Fibroblast of villous mesenchyme (primary cell): ENCODE measurements at regions not wholly inside any gene's neighbourhood (a gene's known extent, or its start where the extent isn't known, plus 50 kb on each side); places are given as distances from the start of the nearest gene placed in this dataset.
A peak's percentile ranks its signal among the peaks of the same experiment; 100 is the strongest.

Experiments used
- DNase-seq: peaks from one replicate; pipeline ENCODE4 v3.0.0-alpha.2; 2010; ENCODE audit warnings: low read depth
- H3K4me3 ChIP-seq: 2 replicates; pipeline ENCODE4 v1.5.1; 2011; ENCODE audit warnings: low read depth, mild to moderate bottlenecking, low read length
- TF ChIP-seq, protein P1 (sequence below): IDR thresholded peaks from 2 replicates; pipeline ENCODE4 v1.5.1; 2012; ENCODE audit warnings: low read depth, mild to moderate bottlenecking, low read length; ENCODE audit not compliant: insufficient read depth

DNA sequence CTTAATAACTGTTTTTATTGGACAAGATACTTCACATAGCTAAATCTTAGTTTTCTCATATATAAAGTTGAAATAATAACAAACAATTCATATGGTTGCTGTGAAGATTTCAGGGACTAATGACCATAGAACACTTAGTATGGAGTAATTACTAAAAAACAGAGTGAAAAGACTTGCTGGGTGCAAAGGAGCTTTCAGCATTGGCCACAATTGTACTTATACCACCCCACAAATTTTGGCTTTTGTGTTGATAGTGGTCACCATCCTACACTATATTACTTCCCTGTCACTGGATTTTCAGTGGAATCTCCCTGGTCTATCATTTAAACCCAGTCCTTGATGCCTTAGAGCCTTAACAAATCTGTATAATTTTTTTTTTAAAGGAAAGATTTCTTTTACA is 398.6 kb upstream of the EPHA7 start:
- no peak overlapping the region for H3K4me3 ChIP-seq
- no peak for DNase-seq
- TF ChIP-seq, protein P1, sequence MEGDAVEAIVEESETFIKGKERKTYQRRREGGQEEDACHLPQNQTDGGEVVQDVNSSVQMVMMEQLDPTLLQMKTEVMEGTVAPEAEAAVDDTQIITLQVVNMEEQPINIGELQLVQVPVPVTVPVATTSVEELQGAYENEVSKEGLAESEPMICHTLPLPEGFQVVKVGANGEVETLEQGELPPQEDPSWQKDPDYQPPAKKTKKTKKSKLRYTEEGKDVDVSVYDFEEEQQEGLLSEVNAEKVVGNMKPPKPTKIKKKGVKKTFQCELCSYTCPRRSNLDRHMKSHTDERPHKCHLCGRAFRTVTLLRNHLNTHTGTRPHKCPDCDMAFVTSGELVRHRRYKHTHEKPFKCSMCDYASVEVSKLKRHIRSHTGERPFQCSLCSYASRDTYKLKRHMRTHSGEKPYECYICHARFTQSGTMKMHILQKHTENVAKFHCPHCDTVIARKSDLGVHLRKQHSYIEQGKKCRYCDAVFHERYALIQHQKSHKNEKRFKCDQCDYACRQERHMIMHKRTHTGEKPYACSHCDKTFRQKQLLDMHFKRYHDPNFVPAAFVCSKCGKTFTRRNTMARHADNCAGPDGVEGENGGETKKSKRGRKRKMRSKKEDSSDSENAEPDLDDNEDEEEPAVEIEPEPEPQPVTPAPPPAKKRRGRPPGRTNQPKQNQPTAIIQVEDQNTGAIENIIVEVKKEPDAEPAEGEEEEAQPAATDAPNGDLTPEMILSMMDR: no peak

DNA sequence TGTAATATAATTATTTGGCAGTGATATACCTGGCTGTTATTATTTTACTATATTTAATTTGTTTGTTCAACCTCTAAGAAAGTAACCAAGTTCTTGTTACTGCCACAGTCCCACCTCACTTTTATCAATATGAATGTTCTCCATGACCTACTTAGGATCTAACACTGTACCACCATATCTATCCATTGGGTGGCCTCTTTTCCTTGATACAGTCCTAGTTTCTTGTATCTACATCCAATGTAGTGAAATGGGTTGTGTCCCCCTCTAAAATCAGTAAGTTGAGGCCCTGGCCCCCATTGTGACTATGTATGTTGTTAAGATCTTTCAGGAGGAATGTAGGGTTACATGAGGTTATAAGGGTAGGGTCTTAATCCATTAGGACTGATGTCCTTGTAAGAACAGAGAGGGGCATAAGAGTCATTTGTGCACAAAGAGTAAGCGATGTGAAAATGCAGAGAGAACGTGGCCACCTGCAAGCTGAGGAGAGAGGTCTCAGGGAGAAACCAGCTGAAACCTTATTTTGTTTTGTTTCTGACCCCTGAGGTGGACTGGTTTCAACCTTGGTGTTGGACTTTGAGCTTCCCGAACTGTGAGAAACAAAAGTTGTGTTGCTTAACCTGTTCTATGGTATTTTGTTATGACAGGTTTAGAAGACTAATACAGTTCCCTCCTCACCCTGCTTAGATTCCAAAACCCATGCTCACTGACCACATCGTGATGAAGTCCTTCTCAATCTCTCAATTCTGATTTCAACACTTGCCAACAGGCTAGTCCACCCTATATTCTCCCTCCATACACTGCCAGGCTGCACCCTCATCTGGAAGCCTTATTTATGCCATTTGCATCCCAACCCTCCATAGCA is 387.3 kb upstream of the EPHA7 start:
- TF ChIP-seq, protein P1: no peak
- no peak overlapping the region for H3K4me3 ChIP-seq
- no peak for DNase-seq

DNA sequence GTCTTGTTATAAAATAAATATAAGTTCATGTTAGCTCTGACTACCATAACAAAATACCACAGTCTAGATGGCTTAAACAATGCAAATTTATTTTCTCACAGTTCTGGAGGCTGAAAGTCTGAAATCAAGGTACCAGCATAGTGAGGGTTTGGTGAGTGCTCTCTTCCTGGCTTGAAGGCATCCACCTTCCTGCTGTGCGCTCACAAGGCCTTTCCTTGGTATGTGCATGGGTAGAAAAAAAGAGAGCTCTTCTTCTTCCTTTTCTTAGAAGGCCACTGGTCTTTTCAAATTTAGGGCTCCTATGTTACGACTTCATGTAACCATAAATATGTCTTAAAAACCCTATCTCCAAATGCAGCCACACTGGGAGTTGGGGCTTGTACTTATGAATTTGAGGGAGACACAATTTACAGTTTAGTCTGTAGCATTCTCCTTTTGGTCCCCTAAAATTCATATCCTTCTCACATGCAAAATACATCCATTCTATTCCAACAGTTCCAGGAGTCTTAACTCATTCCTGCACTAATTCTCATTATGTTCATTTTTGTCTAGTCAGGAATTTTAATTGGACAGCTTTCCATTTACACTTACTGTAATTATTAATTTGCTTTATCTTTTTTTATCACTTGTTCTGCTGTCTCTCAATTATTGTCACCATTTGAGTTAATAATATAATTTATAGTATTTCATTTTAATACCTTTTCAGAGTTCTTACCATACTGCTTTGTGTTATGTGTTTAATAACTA is 381.9 kb upstream of the EPHA7 start:
- DNase-seq: no peak
- H3K4me3 ChIP-seq: no peak overlapping the region
- TF ChIP-seq, protein P1: no peak

DNA sequence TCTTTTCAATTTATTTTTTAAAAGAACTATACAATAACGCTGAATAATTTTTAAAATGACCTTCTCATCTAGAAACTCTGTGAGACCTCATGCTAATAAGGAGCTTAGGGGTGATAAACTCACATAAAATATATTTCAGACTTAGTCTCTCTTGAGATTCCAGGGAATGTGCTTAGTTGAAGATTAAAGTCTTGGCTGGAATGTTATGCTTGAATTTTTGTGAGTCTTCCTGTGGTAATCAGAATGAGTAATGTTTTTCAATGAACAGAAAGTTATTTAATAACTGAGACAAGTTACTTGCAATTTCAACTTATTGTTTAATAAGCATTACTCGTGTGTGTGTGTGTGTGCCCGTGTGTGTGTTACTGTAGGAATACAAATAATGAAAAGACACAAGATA is 379.9 kb upstream of the EPHA7 start:
- H3K4me3 ChIP-seq: no peak overlapping the region
- no peak for DNase-seq
- TF ChIP-seq, protein P1: no peak

DNA sequence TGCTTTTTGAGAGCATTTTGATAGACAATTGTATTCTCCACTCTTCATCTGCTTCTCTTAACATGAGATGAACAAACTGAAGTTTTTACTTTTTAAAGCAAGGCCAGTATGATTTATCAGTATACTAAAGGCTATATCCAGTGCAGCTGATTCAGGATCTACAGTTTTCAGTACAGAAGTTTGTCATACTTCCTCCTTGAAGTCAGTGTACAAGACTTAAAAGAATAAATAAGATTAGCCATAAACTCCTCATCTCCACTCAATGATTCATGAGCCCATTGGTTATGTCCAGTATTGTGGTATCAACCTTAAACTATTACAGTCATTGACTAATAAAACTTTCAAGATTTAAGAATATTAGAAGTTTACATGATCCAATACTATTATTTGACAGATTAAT is 374.8 kb upstream of the EPHA7 start:
- no peak for DNase-seq
- TF ChIP-seq, protein P1: no peak
- no peak overlapping the region for H3K4me3 ChIP-seq

DNA sequence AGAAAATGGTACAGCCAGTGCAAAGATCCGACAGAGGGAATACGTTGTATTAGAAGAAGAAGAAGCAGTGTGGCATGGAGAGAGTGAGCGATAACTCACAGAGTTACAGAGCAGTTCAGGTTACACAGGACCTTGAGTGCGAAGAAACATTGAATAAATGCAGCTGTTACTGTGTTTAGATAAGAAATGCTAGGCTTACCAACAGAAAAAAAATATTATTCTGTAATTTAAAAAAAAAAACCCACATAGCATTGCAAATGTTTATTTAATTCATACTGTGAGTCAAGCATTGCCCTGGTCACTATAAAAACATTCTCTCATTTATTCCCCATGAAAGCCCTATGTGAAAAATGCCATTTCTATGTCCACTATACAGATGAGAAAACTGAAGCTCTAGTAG is 373.4 kb upstream of the EPHA7 start:
- peak; percentile 3 for DNase-seq
- no peak overlapping the region for H3K4me3 ChIP-seq
- TF ChIP-seq, protein P1: no peak
